ENCODE measurements at regions not wholly inside any gene's neighbourhood (a gene's known extent, or its start where the extent isn't known, plus 50 kb on each side); places are given as distances from the start of the nearest gene placed in this dataset.
"Not testable (repeated sequence)": the region's sequence is repeated elsewhere in the genome, so short reads cannot be mapped to it uniquely, and the experiment has no call there.

DNA sequence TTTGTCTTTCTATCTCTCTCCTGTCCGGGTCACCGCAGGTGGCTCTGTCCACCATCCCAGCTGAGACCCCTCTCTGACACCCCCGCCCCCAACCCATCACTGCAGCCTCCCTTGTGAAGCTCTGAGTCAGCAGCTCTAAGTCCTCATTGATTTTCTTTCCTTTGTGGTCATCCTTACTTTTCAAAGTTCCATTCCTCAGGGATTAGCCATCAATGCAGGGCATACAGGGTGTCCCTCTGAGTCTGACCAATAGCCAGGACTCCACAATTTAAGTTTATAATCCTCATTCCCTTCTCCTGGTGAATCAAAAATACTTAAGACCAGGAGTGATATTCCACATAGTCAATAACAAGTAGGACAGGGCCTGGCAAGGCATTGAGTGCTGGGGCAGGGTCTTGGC, 333.3 kb upstream of the CNR1 start:
- DNase-seq (ENCODE audit: low spot score): no peak

DNA sequence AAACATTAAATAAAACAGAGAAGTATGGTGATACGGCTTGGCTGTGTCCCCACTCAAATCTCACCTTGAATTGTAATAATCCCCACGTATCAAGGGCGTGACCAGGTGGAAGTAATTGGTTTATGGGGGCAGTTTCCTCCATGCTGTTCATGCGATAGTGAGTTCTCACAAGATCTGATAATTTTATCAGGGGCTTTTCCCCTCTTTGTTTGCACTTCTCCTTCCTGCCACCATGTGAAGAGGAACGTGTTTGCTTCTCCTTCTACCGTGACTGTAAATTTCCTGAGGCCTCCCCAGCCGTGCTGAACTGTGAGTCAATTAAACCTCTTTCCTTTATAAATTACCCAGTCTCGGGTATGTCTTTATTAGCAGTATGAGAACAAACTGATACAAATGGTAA, 331.3 kb upstream of the CNR1 start:
- DNase-seq (ENCODE audit: low spot score): not testable (repeated sequence)

DNA sequence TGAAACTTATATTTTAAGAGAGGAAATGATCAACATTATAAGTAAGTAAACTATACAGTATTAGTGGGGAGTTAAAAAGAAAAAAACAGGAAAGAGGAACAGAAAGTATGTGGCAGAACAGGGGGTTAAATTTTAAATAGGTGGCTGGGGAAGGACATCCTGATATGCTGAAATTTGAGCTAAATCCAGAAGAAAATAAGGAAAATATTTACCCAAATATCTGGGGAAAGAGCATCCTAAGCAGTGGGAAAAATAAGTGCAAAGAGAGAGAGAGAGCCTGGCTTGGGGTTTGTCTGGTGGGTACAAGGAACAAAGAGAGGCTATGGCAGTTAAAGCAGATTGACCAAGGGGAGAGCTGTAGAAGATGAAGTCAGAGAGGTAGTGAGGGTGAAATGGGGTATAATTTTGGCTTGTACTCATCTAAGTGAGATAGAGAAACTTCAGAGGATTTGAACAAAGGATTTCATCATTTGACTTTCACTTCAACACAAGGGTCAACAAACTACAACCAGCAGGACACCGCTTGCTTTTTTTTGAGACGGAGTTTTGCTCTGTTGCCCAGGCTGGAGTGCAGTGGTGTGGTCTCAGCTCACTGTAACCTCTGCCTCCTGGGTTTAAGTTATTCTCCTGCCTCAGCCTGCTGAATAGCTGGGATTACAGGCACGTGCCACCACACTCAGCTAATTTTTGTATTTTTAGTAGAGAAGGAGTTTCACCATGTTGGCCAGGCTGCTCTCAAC, 328.4 kb upstream of the CNR1 start:
- DNase-seq (ENCODE audit: low spot score): no peak

- DNase-seq (ENCODE audit: low spot score): no peak
Measured at GRCh38 chr6:88493717-88494116, 327.6 kb upstream of the CNR1 start.

DNA sequence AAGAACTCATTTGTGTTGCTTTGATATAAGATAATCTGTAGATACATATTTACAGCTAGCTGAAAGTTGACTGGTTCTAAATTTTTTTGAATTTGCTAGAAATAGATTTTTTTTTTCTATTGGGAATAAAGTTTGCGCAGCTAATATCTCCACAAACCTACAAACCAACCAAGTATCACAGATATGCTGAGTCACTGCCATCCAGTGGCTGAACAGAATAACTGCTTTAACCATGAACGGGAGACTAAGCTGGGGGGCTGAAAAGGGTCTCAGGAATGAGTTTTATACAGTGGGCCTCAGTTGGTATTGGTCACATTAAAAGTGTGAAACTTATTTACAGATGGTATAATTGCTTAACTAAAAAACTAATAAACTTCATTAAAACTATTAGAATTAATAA, 326.7 kb upstream of the CNR1 start:
- DNase-seq (ENCODE audit: low spot score): no peak

DNA sequence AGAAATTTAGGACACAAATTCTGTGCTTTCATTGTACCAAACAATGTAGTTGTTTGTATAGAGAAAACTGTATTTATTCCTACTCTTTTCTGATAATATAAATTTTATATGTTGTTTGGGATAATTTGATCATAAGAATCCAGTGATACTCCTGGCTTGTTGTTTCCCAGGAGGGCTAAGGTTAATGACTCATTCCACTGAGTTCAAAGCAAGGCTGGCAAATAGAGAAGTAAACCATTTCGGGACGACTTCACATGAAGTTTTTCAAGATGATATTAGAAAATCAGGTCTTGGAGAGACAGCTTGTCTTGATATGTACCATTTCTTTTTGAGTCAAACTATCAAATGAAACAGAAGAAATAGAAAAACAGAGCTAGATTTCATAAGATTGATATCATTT, 326.1 kb upstream of the CNR1 start:
- no peak for DNase-seq (ENCODE audit: low spot score)

- DNase-seq (ENCODE audit: low spot score): no peak
Measured at GRCh38 chr6:88491266-88491880, 325.2 kb upstream of the CNR1 start.

DNA sequence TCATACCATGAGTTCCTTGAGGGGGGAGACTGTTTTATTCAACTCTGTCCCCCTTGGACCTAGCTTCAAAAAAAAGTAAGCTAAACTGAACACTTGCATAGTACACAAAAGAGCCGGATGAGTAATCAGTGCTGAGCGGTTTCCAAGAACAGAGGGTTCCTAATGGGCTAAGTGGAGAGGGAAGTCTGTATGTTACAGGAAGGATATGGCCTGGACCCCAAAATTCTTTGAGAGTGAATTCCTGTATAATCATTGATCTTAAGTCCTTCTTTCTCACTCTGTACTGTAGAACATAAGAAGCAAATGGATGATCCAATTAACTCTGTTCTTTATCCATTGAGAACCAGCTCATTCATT, 324.7 kb upstream of the CNR1 start:
- DNase-seq (ENCODE audit: low spot score): no peak

- DNase-seq (ENCODE audit: low spot score): no peak
Measured at GRCh38 chr6:88490195-88490907, 324.2 kb upstream of the CNR1 start.

- no peak for DNase-seq (ENCODE audit: low spot score)
Measured at GRCh38 chr6:88483424-88483823, 317.3 kb upstream of the CNR1 start.

DNA sequence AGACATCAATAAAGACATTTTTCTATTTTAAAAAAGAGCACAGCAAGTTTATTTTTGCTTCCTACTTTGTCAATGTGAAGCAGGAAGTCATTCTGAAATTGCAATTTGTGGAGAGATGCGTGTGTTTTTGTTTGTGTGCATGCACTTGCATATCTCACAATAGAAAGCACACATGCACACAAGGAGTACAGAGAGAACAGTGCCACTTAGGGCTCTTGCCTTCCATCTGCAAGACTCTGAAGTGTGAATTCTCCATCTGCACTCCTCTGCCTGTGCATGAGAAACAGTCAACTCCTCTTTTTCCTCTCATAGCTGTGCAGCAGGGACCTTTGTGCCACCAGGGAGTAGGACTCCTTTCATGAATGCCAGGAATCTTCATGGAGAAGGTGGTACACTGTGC, 316.3 kb upstream of the CNR1 start:
- no peak for DNase-seq (ENCODE audit: low spot score)

DNA sequence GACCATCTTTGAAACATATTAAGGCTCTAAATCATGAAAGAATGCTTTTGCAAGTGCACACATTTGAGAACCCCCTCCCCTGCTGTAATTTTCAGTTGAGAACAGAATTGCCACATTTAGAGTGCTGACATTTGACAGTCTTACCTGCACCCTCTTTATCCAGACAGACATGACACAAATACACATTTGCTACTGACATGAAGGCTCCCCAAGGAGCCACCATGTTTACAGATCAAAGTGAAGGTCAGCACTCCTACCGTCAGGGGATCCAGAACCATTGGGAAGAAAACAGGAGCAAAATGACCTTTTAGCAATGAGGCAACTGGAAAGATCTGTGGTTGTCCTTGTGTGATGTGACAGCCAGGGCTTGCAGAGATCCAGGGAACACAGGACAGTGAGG, 315.4 kb upstream of the CNR1 start:
- no peak for DNase-seq (ENCODE audit: low spot score)

DNA sequence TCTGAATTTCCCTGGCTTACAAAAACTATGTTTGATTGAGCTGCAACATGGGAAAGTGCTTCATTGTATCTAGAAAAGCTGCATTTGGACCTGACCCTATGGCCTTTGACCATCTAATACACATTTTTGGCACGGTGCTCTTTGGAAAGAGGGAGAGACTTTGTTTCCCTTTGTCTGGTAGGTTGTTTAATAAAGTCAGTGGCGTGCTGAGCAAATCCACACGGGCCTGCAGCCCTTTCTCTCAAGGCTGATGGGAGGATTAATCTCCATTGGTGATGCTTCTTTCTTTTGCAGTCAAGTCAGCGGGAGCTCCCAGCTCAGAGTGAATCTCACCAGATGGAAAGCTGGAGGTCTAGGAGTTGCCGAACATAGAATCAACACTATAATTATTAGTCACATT, 314.7 kb upstream of the CNR1 start:
- no peak for DNase-seq (ENCODE audit: low spot score)

GRCh38 chr6:88477413-88477812, 311.3 kb upstream of the CNR1 start:
- DNase-seq (ENCODE audit: low spot score): no peak

GRCh38 chr6:88476388-88476787, 310.2 kb upstream of the CNR1 start:
- DNase-seq (ENCODE audit: low spot score): no peak

- no peak for DNase-seq (ENCODE audit: low spot score)
Measured at GRCh38 chr6:88474720-88475119, 308.6 kb upstream of the CNR1 start.

- DNase-seq (ENCODE audit: low spot score): no peak
Measured at GRCh38 chr6:88473589-88473988, 307.4 kb upstream of the CNR1 start.

DNA sequence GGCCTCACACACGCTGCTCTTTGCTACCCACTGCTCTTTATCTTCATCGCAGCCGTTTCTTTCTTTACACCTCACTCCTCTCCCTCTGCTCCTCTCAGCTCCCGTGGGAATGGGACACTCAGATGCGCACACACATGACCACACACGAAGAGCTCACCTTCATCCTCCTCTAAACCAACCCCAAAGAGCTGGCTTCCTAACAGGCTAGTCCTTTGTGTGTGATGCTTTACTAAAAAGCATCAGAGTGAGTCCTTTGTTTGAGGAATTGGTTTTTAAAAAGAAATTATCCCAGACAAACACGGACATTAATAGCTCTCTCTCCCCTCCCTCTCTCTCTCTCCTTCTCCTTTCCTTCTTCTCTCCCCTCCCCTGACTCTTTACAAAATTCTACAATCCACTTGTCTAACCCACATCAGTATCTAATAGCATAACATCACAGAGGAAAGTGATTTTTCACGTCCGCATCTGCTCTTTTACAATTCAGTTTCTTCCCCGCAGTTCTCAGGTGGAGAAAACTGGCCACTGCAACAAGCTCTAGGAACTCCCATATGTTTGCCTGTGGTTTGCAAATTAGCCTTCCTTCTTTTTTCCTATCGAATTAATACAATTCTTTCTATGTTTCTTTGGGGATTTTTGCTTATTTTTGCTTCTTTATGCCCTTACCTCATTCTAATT, 306.8 kb upstream of the CNR1 start:
- no peak for DNase-seq (ENCODE audit: low spot score)

DNA sequence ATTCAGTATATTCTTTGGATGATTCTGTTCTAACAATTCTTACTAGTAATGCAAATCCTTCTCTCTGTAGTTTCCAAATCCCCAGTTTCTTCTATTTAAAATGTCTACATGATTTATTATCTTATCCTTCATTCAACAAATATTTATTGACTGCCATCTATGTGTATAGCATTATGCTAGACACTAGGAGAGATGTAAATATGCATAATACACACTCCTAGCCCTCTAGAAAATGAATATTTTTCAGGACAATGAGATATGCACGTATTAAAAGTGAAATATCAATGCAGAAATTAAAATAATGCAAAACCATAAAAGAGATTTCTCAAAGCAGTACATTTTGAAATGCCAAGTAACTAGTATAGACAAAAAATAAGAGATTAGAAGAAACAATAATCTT, 293.5 kb upstream of the CNR1 start:
- DNase-seq (ENCODE audit: low spot score): no peak

- no peak for DNase-seq (ENCODE audit: low spot score)
Measured at GRCh38 chr6:88459189-88459588, 293.0 kb upstream of the CNR1 start.

- DNase-seq (ENCODE audit: low spot score): no peak
Measured at GRCh38 chr6:88458662-88459061, 292.5 kb upstream of the CNR1 start.

DNA sequence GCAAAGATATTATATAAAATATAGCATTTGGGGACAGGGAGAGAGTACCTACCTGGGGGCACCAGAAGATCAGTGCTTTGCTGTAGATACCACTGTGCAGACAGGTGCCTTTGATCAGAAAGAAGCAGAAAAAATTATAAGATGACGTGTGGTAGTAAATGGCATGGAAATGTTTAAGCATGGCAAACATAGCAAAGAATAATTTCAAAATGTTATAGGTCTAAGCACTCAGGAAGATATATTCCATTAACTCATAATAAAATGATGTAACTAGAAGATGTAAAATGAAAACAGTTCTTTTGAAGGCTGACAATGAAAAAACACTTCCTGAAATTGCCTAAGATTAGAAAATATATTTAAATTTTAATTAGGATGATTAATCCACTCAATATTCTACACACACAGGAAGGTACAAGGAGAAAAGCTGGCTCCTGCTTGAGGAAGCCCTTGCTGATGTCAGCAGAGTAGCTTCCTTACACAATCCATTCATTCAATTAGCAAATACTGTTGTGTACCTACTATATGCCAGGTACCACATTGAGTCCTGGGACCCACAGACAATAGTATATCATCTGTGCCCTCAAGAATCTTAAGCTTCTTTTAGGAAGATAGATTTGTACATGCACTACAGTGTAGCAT, 290.2 kb upstream of the CNR1 start:
- no peak for DNase-seq (ENCODE audit: low spot score)

All from pons (tissue), 1 donor.